ENCODE measurements at regions not wholly inside any gene's neighbourhood (a gene's known extent, or its start where the extent isn't known, plus 50 kb on each side); places are given as distances from the start of the nearest gene placed in this dataset.

- TF ChIP-seq EP300 (IDR thresholded peaks at IDR 0.05) (no peak), CTCF (IDR thresholded peaks at IDR 0.05) (no peak), POLR2AphosphoS5 (IDR thresholded peaks at IDR 0.05) (no peak), POLR2A (IDR thresholded peaks at IDR 0.05) (no peak)
- 86 to 94% methylated on average over 3 of the region's 3 CpGs for WGBS, 2 donors
- Histone ChIP-seq H3K36me3 (no peaks in the 10 kb centered on the region), H3K27ac (no peak overlapping the region), H3K4me1 (peaks cover 0 to 2% (median under 1%) of the 10 kb centered on the region in 4 donors), H3K9me3 (no peaks in the 10 kb centered on the region), H3K27me3 (no peaks in the 10 kb centered on the region), H3K4me3 (no peak overlapping the region)
- no peak for DNase-seq
- intact Hi-C loops (cut with DNase I) = no loop called here
Observed at GRCh38 chr6:53992522-53992921, 118.7 kb upstream of the MLIP start.

- no peak for DNase-seq
- no peaks in the 10 kb centered on the region for H3K27me3 ChIP-seq
- H3K36me3 ChIP-seq = no peaks in the 10 kb centered on the region
- no peak overlapping the region for H3K4me3 ChIP-seq
- H3K9me3 ChIP-seq = no peaks in the 10 kb centered on the region
- H3K27ac ChIP-seq = no peak overlapping the region
- 89 to 92% methylated on average over 1 of the region's 1 CpG for WGBS, 2 donors
- no peak for TF ChIP-seq POLR2A (IDR thresholded peaks at IDR 0.05)
- TF ChIP-seq POLR2AphosphoS5 (IDR thresholded peaks at IDR 0.05) = no peak
- TF ChIP-seq CTCF (IDR thresholded peaks at IDR 0.05) = no peak
- no peak for TF ChIP-seq EP300 (IDR thresholded peaks at IDR 0.05)
- no peaks in the 10 kb centered on the region for H3K4me1 ChIP-seq
- intact Hi-C loops (cut with DNase I) = no loop called here
Observed at GRCh38 chr6:53994201-53994600, 117.0 kb upstream of the MLIP start.

GRCh38 chr6:53995935-53996334, 115.3 kb upstream of the MLIP start:
- no peaks in the 10 kb centered on the region for H3K36me3 ChIP-seq
- intact Hi-C loops (cut with DNase I) = no loop called here
- TF ChIP-seq CTCF (IDR thresholded peaks at IDR 0.05) = no peak
- no peak for TF ChIP-seq POLR2AphosphoS5 (IDR thresholded peaks at IDR 0.05)
- no peak for TF ChIP-seq POLR2A (IDR thresholded peaks at IDR 0.05)
- TF ChIP-seq EP300 (IDR thresholded peaks at IDR 0.05) = no peak
- no peaks in the 10 kb centered on the region for H3K9me3 ChIP-seq
- H3K27me3 ChIP-seq = no peaks in the 10 kb centered on the region
- no peaks in the 10 kb centered on the region for H3K4me1 ChIP-seq
- H3K27ac ChIP-seq = no peak overlapping the region
- no peak overlapping the region for H3K4me3 ChIP-seq
- WGBS, 2 donors = 89 to 91% methylated on average over 4 of the region's 4 CpGs
- DNase-seq = no peak

GRCh38 chr6:53998303-53998702, 112.9 kb upstream of the MLIP start:
- intact Hi-C loops (cut with DNase I) = no loop called here
- 64% methylated on average over 2 of the region's 2 CpGs for WGBS, 2 donors
- H3K27me3 ChIP-seq = no peaks in the 10 kb centered on the region

More at GRCh38 chr6:53998303-53998702, 112.9 kb upstream of the MLIP start:
- DNase-seq = no peak
- no peak overlapping the region for H3K4me3 ChIP-seq
- H3K9me3 ChIP-seq = no peaks in the 10 kb centered on the region
- H3K36me3 ChIP-seq = no peaks in the 10 kb centered on the region
- TF ChIP-seq EP300 (IDR thresholded peaks at IDR 0.05) = no peak
- no peak for TF ChIP-seq CTCF (IDR thresholded peaks at IDR 0.05)
- TF ChIP-seq POLR2A (IDR thresholded peaks at IDR 0.05) = no peak
- TF ChIP-seq POLR2AphosphoS5 (IDR thresholded peaks at IDR 0.05) = no peak
- H3K4me1 ChIP-seq = no peaks in the 10 kb centered on the region
- no peak overlapping the region for H3K27ac ChIP-seq
